ENCODE measurements at regions not wholly inside any gene's neighbourhood (a gene's known extent, or its start where the extent isn't known, plus 50 kb on each side); places are given as distances from the start of the nearest gene placed in this dataset.

DNA sequence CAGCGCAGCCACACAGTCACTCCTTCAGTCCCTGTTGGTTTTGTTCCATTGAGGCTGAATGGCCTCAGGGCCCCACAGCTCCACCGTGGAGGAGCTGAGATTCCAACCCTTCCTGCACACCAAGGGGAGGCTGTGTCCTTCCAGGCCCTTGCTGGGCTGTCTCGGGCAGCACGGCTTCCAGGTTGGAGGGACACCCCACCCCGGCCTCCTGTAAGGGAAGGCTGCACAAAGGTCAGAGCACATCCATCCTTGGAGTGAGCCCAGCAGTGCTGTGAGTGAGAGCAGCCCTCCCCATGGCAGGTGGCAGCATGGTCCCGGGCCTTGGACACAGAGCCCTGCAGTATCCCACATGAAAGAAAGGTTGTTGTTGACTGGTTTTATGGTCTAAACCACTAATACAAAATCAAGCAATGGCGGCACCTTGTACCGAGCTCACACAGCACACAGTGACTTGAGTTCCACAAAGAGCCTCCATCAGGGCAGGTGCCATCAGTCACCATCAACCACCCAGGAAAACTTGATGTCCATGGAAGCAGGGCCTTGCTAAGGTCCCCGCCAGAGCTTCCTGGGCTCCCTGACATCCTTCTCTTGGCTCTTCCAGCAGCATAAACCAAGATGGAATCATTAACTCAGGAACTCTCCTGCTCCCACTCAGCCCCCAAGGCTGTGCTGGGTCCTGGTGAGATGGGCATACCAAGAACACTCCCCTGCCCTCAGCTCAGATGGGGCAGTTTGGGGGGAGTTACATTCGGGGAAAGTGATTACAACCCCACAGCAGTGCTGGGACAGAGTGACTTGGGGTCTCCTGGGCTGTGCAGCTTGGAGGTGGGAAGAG lies 1500.4 kb downstream of the TBC1D22A start:
- TF ChIP-seq, protein P1, sequence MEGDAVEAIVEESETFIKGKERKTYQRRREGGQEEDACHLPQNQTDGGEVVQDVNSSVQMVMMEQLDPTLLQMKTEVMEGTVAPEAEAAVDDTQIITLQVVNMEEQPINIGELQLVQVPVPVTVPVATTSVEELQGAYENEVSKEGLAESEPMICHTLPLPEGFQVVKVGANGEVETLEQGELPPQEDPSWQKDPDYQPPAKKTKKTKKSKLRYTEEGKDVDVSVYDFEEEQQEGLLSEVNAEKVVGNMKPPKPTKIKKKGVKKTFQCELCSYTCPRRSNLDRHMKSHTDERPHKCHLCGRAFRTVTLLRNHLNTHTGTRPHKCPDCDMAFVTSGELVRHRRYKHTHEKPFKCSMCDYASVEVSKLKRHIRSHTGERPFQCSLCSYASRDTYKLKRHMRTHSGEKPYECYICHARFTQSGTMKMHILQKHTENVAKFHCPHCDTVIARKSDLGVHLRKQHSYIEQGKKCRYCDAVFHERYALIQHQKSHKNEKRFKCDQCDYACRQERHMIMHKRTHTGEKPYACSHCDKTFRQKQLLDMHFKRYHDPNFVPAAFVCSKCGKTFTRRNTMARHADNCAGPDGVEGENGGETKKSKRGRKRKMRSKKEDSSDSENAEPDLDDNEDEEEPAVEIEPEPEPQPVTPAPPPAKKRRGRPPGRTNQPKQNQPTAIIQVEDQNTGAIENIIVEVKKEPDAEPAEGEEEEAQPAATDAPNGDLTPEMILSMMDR (IDR thresholded peaks at IDR 0.05): no peak
- no peak for TF ChIP-seq POLR2A (IDR thresholded peaks at IDR 0.05)

Data from heart left ventricle (tissue), 13 donors.